ENCODE measurements at regions not wholly inside any gene's neighbourhood (a gene's known extent, or its start where the extent isn't known, plus 50 kb on each side); places are given as distances from the start of the nearest gene placed in this dataset.
A peak's percentile ranks its signal among the peaks of the same experiment; 100 is the strongest.

DNA sequence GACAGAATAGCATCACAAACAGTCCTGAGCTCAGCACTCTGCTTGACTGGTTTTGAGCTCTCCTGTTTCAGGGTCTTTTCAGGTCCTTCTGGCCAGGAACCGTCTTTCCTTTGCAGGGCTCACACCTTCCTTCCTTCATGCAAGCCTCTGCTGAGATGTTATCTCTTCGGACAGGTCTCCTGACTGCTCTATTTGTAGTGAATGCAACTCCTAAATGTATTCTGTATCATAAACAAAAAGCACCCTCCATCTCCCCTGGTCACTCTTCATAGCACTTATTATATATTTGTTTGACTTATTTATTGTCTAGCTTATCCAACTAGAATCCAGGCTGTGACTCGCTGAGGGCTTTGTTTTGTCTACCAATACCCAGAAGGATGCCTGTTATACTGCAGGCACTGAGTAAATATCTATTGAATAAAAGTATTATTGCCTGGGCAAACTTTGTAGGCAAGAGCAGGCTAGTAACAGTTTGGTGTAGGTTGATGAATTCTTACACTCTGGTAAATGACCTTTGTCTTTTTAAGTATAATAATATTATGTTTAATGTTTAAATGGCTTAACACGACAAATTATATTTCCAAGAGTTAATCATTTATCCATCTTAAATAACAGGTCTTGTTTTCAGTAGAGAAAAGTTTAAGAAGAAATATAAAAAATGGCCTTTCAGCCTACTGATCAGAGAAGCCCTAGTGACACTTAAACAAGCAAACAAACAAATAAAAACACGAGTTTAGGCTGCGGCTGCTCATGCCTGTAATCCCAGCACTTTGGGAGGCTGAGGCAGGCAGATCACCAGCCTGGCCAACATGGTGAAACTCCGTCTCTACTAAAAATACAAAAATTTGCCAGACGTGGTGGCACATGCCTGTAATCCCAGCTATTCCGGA is 199.7 kb downstream of the BCAS1 start:
- POLR2A ChIA-PET, result interaction anchor here in 1 of 2 donors (0.6 to 0.7 kb wide), 2 partner anchors 164 to 293 kb away, joined by 3 to 4 read pairs; no protein-coding TSS in a partner anchor
- Mint-ChIP-seq H3K4me1 (peaks cover 69 to 76% (median 72%) of the 10 kb centered on the region in 3 donors), H3K27me3 (no peaks in the 10 kb centered on the region), H3K4me3 (peak overlapping the region in 1 of 3 donors; percentile 88), H3K27ac (peak overlapping the region; percentile 97 to 99), H3K36me3 (no peaks in the 10 kb centered on the region), H3K9me3 (no peaks in the 10 kb centered on the region)
- CTCF ChIA-PET, result interaction anchor here (0.6 to 1.3 kb wide), 10 partner anchors 31 to 293 kb away, joined by 3 to 6 read pairs (median 3); no protein-coding TSS in a partner anchor
- ATAC-seq (replicated peaks in 1 of 4) (no peak), DNase-seq (no peak)
- Histone ChIP-seq H3K4me1 (ENCODE audit: control insufficient read depth in 1 of 2, extremely low read depth in 1 of 2, insufficient read depth in 2 of 2, low read length in 2 of 2) (peaks cover 58 to 65% of the 10 kb centered on the region in 2 experiments), H3K4me3 (ENCODE audit: control insufficient read depth in 1 of 2, extremely low read depth in 1 of 2, low read length in 1 of 2) (no peak overlapping the region), H3K27ac (ENCODE audit: low read length) (peak overlapping the region; percentile 82), H3K27me3 (replicated peaks in 1 of 2; ENCODE audit: control insufficient read depth in 2 of 2, extremely low read depth in 1 of 2, insufficient read depth in 2 of 2, low read length in 1 of 2) (no peaks in the 10 kb centered on the region), H3K9me3 (no peaks in the 10 kb centered on the region), H3K36me3 (ENCODE audit: control insufficient read depth in 2 of 2, extremely low read depth in 1 of 2, insufficient read depth in 1 of 2, low read length in 1 of 2) (no peaks in the 10 kb centered on the region)
- WGBS (ENCODE audit: insufficient coverage), result 80% methylated on average over 6 of the region's 9 CpGs

DNA sequence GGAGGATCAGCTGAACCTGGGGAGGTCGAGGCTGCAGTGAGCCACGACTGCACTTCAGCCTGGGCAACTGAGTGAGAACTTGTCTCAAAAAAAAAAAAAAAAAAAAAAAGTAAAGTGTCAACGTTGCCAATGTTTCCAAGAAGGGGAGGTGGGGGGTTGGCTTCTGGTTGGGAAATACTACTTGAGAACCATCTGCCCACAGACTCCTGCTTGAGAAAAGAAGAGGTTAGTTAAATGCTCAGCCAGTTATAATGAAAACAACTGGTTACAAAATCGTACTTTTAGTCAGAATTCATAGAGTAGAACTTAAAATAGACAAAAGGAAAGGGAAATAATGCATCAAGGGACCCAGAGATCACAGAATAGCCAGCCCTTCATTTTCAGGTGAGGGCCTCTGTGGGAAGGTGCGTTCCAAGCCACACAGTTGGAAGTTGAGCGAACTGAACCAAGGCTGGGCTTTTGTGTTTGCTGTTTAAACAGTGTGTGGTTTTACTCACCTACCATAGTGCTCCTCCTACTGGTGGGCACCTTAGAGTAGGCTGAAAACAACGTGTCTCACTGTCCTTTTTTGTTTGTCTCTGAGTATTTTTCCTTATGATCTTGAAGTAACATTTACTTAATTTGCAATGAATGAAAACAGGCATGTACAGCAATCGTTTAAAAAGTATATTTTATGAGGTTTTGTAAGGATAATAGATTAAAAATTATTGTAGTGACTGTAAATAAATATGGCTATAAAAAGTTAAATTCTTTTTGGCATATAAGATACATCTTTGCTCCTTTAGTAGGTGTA is 200.7 kb downstream of the BCAS1 start:
- Mint-ChIP-seq H3K27me3 (no peaks in the 10 kb centered on the region), H3K36me3 (no peaks in the 10 kb centered on the region), H3K9me3 (no peaks in the 10 kb centered on the region), H3K4me1 (peaks cover 77 to 81% (median 80%) of the 10 kb centered on the region in 3 donors), H3K27ac (peak overlapping the region; percentile 95 to 99), H3K4me3 (peak overlapping the region in 2 of 3 donors; percentile 20 to 46)
- no peaks in the 10 kb centered on the region for H3K9me3 ChIP-seq
- ATAC-seq (replicated peaks in 1 of 4), result peak; percentile 67 to 74 (median 70)
- CTCF ChIA-PET, result interaction anchor here (0.7 to 1.3 kb wide), 5 partner anchors 30 to 292 kb away, joined by 3 to 6 read pairs (median 3); no protein-coding TSS in a partner anchor
- H3K36me3 ChIP-seq (ENCODE audit: control insufficient read depth in 2 of 2, extremely low read depth in 1 of 2, insufficient read depth in 1 of 2, low read length in 1 of 2), result no peaks in the 10 kb centered on the region
- no peak overlapping the region for H3K4me3 ChIP-seq (ENCODE audit: control insufficient read depth in 1 of 2, extremely low read depth in 1 of 2, low read length in 1 of 2)
- no peaks in the 10 kb centered on the region for H3K27me3 ChIP-seq (replicated peaks in 1 of 2; ENCODE audit: control insufficient read depth in 2 of 2, extremely low read depth in 1 of 2, insufficient read depth in 2 of 2, low read length in 1 of 2)
- peaks cover 65 to 66% of the 10 kb centered on the region in 2 experiments for H3K4me1 ChIP-seq (ENCODE audit: control insufficient read depth in 1 of 2, extremely low read depth in 1 of 2, insufficient read depth in 2 of 2, low read length in 2 of 2)
- WGBS (ENCODE audit: insufficient coverage), result 17% methylated on average over 2 of the region's 8 CpGs
- POLR2A ChIA-PET, result no interaction called here
- H3K27ac ChIP-seq (ENCODE audit: low read length), result peak overlapping the region; percentile 82
- peak; percentile 28 to 87 (median 65) for DNase-seq

DNA sequence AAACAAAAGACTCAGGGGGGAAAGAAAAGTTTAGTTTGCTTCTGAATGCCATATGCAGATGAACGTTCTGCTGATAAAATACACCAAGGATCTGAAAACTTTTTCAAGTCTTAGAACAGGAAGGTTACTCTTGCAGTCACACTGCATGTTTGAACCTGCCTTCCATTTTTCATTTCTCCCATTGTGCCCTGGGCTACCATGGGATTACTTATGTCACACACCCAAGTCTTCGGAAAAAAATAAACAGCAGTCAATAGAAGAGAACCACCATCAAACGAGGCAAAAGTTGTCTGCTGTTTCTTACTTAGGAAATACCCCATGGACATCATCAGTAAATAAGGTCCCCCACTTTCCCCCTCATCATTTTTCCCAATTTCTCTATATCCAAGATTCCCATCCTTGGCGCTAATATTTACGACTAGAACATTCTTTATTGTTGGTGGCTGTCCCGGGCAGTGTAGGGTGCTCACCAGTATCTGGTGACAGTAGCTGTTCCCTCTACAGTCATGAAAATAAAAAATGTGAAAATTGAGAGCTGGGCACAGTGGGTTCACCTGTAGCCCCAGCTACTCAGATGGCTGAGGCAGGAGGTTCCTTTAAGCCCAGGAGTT is 202.5 kb downstream of the BCAS1 start:
- Mint-ChIP-seq H3K4me3 (peak overlapping the region; percentile 55 to 61 (median 57)), H3K4me1 (peaks cover 67 to 80% (median 78%) of the 10 kb centered on the region in 3 donors), H3K27me3 (no peaks in the 10 kb centered on the region), H3K36me3 (no peaks in the 10 kb centered on the region), H3K9me3 (no peaks in the 10 kb centered on the region), H3K27ac (peak overlapping the region; percentile 93 to 97)
- H3K4me3 ChIP-seq (ENCODE audit: control insufficient read depth in 1 of 2, extremely low read depth in 1 of 2, low read length in 1 of 2), result no peak overlapping the region
- H3K27me3 ChIP-seq (replicated peaks in 1 of 2; ENCODE audit: control insufficient read depth in 2 of 2, extremely low read depth in 1 of 2, insufficient read depth in 2 of 2, low read length in 1 of 2), result no peaks in the 10 kb centered on the region
- no peak for ATAC-seq (replicated peaks in 1 of 4)
- H3K4me1 ChIP-seq (ENCODE audit: control insufficient read depth in 1 of 2, extremely low read depth in 1 of 2, insufficient read depth in 2 of 2, low read length in 2 of 2), result peaks cover 51 to 62% of the 10 kb centered on the region in 2 experiments
- no peak for DNase-seq
- H3K27ac ChIP-seq (ENCODE audit: low read length), result peak overlapping the region; percentile 78
- ChIA-PET CTCF (no interaction called here), POLR2A (interaction anchor here (0.5 to 0.7 kb wide), 4 partner anchors 78 to 1460 kb away, joined by 3 to 7 read pairs (median 3); no protein-coding TSS in a partner anchor)
- H3K36me3 ChIP-seq (ENCODE audit: control insufficient read depth in 2 of 2, extremely low read depth in 1 of 2, insufficient read depth in 1 of 2, low read length in 1 of 2), result no peaks in the 10 kb centered on the region
- WGBS (ENCODE audit: insufficient coverage), result 55% methylated on average over 4 of the region's 6 CpGs
- H3K9me3 ChIP-seq, result no peaks in the 10 kb centered on the region

DNA sequence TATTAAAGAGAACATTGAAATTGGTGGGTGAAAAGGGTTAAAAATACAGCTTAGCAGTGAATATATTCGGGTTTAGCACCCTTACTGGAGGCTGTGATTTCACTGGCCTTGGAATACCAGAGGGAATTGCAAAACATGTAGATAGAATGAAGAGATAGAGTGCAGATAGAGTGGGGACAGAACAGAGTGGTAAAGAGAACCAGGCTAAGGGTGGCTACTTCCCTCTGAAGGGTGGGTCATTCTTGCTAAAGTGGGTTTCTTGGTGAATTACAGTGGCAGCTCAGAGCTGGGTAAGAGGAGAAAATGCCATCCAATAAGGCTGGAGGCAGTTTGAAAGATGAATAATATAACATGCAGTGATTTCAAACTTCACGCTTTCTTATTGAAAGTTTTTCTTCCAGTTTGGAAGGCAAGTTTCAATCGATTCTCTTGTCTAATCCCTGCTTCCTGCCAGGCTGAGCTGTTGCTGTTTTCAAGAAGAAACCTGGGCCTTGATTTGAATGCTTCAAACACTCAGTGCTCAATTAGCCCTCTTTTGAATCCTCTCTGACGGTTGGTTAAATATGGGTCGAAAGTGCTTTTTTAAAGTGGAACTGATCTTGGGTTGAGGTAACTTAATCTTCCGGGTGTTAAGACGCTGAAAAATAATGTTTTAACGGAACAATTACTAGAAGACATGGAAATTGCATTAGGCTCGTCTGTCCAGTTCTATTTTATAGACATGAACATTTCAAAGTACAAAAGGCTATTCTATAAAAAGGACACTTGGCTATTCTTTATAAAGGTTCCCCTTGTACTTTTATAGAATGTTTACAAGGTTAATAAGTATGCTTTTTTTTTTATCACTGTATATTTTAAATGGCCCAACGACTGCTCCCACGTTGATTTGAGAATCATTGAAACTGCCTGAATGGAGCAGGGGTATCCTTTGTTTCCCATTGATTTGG is 203.3 kb downstream of the BCAS1 start:
- peak overlapping the region; percentile 93 to 97 for H3K27ac Mint-ChIP-seq
- DNase-seq, result peak in 2 of 35 experiments; percentile 16 to 39
- peak in 3 of 4 experiments; percentile 47 to 52 (median 51) for ATAC-seq (replicated peaks in 1 of 4)
- H3K9me3 Mint-ChIP-seq, result no peaks in the 10 kb centered on the region
- 43% methylated on average over 3 of the region's 11 CpGs for WGBS (ENCODE audit: insufficient coverage)
- peaks cover 62 to 73% (median 70%) of the 10 kb centered on the region in 3 donors for H3K4me1 Mint-ChIP-seq
- peak overlapping the region; percentile 55 to 61 (median 57) for H3K4me3 Mint-ChIP-seq
- Histone ChIP-seq H3K27me3 (replicated peaks in 1 of 2; ENCODE audit: control insufficient read depth in 2 of 2, extremely low read depth in 1 of 2, insufficient read depth in 2 of 2, low read length in 1 of 2) (no peaks in the 10 kb centered on the region), H3K9me3 (no peaks in the 10 kb centered on the region), H3K4me3 (ENCODE audit: control insufficient read depth in 1 of 2, extremely low read depth in 1 of 2, low read length in 1 of 2) (peak overlapping the region in 1 of 2 donors; percentile 6), H3K4me1 (ENCODE audit: control insufficient read depth in 1 of 2, extremely low read depth in 1 of 2, insufficient read depth in 2 of 2, low read length in 2 of 2) (peaks cover 44 to 57% of the 10 kb centered on the region in 2 experiments), H3K27ac (ENCODE audit: low read length) (peak overlapping the region; percentile 78), H3K36me3 (ENCODE audit: control insufficient read depth in 2 of 2, extremely low read depth in 1 of 2, insufficient read depth in 1 of 2, low read length in 1 of 2) (no peaks in the 10 kb centered on the region)
- ChIA-PET CTCF (interaction anchor here in 1 of 2 donors (2.1 kb wide), 1 partner anchor 24 kb away, joined by 10 read pairs; no protein-coding TSS in a partner anchor), POLR2A (interaction anchor here (0.5 to 0.6 kb wide), 2 partner anchors 171 to 1459 kb away, joined by 3 read pairs; no protein-coding TSS in a partner anchor)
- no peaks in the 10 kb centered on the region for H3K36me3 Mint-ChIP-seq
- H3K27me3 Mint-ChIP-seq, result no peaks in the 10 kb centered on the region

DNA sequence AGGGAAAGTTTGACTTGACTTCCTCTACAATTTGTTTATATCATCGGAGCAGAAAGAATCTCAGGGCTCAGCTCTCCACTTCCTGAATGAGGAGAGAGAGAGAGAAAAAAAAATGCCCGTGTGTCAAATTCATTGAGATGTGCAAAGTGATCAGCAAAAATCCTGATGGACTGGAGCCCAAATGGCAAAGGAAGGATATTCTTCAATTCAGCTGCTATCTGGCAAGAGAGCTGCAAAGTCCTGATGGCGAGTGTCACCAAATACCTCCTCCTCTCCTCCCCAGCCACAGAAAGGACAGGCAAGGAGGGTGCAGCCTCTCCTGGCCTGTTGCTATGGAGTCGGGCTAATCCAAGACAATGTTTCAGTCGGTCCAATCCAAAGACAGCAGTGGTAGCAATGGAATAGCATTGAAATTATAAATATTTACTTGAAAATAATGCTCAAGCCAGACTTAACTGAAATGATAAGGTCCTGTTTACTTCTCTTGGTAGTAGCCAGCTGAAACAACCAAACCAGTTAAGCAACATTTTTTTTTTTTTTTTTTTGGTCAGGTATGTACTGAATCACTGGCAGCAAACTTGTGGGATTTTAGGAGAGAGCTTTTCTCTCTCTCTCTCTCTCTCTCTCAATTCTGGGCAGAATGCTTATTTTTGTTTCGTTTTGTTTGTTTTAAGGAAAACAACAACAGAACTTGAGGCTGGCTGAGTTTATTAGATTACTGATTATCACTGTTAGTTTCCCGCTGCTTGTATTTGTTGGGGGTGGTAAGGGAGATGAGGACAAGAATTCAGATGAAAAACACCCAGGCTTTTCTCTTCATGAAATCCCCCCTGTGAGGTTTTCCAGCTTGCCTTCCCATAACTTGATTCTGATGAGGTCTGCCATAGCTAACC is 204.2 kb downstream of the BCAS1 start:
- DNase-seq (no peak), ATAC-seq (replicated peaks in 1 of 4) (no peak)
- peak overlapping the region; percentile 55 to 61 (median 57) for H3K4me3 Mint-ChIP-seq
- no peaks in the 10 kb centered on the region for H3K27me3 Mint-ChIP-seq
- 0% methylated on average over 1 of the region's 7 CpGs for WGBS (ENCODE audit: insufficient coverage)
- H3K4me1 ChIP-seq (ENCODE audit: control insufficient read depth in 1 of 2, extremely low read depth in 1 of 2, insufficient read depth in 2 of 2, low read length in 2 of 2), result peaks cover 39 to 48% of the 10 kb centered on the region in 2 experiments
- POLR2A ChIA-PET, result interaction anchor here in 1 of 2 donors (0.8 kb wide), 1 partner anchor 170 kb away, joined by 4 read pairs; no protein-coding TSS in a partner anchor
- H3K4me1 Mint-ChIP-seq, result peaks cover 54 to 66% (median 63%) of the 10 kb centered on the region in 3 donors
- CTCF ChIA-PET, result interaction anchor here (0.5 to 2.1 kb wide), 5 partner anchors 23 to 288 kb away, joined by 3 to 10 read pairs (median 3); no protein-coding TSS in a partner anchor
- no peaks in the 10 kb centered on the region for H3K27me3 ChIP-seq (replicated peaks in 1 of 2; ENCODE audit: control insufficient read depth in 2 of 2, extremely low read depth in 1 of 2, insufficient read depth in 2 of 2, low read length in 1 of 2)
- no peaks in the 10 kb centered on the region for H3K9me3 Mint-ChIP-seq
- H3K36me3 ChIP-seq (ENCODE audit: control insufficient read depth in 2 of 2, extremely low read depth in 1 of 2, insufficient read depth in 1 of 2, low read length in 1 of 2), result no peaks in the 10 kb centered on the region
- H3K27ac ChIP-seq (ENCODE audit: low read length), result peak overlapping the region; percentile 78
- peak overlapping the region in 1 of 2 donors; percentile 3 for H3K4me3 ChIP-seq (ENCODE audit: control insufficient read depth in 1 of 2, extremely low read depth in 1 of 2, low read length in 1 of 2)
- H3K27ac Mint-ChIP-seq, result peak overlapping the region; percentile 93 to 97
- H3K9me3 ChIP-seq, result no peaks in the 10 kb centered on the region
- no peaks in the 10 kb centered on the region for H3K36me3 Mint-ChIP-seq
